ENCODE measurements at regions not wholly inside any gene's neighbourhood (a gene's known extent, or its start where the extent isn't known, plus 50 kb on each side); places are given as distances from the start of the nearest gene placed in this dataset.

DNA sequence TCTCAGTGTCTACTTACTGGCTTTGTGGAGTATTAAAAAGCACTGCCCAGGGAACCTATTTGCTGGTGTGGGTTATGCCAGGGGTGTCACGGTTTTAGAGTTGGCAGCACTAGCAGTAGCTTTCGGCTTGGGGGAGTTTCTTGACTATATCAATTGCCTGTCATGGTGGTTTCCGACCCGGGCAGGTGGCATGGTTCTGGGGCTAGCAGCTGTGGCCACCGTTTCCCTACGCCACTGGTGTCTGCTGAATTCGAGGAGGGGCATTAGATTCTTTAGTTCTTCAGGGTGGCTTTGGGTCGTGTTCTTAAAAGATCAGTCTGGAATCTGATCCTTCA, 55.6 kb upstream of the FOXC1 start:
- Histone ChIP-seq H3K27ac (no peak overlapping the region), H3K36me3 (ENCODE audit: insufficient read depth) (no peaks in the 10 kb centered on the region), H3K4me3 (IDR thresholded peaks at IDR 0.05; ENCODE audit: insufficient read depth, low read depth, low read length) (no peak overlapping the region), H3K27me3 (ENCODE audit: insufficient read depth, low read depth) (no peaks in the 10 kb centered on the region), H2AFZ (ENCODE audit: low read depth) (no peak overlapping the region), H3K4me2 (no peak overlapping the region), H3K9ac (no peak overlapping the region), H3K79me2 (ENCODE audit: insufficient read depth, low read depth) (no peaks in the 10 kb centered on the region), H4K20me1 (ENCODE audit: insufficient read depth) (no peaks in the 10 kb centered on the region), H3K4me1 (ENCODE audit: low read depth, poor library complexity, severe bottlenecking) (no peaks in the 10 kb centered on the region)
- no peak for TF ChIP-seq CTCF (conservative IDR thresholded peaks at IDR 0.05; ENCODE audit: low read depth, low read length)

DNA sequence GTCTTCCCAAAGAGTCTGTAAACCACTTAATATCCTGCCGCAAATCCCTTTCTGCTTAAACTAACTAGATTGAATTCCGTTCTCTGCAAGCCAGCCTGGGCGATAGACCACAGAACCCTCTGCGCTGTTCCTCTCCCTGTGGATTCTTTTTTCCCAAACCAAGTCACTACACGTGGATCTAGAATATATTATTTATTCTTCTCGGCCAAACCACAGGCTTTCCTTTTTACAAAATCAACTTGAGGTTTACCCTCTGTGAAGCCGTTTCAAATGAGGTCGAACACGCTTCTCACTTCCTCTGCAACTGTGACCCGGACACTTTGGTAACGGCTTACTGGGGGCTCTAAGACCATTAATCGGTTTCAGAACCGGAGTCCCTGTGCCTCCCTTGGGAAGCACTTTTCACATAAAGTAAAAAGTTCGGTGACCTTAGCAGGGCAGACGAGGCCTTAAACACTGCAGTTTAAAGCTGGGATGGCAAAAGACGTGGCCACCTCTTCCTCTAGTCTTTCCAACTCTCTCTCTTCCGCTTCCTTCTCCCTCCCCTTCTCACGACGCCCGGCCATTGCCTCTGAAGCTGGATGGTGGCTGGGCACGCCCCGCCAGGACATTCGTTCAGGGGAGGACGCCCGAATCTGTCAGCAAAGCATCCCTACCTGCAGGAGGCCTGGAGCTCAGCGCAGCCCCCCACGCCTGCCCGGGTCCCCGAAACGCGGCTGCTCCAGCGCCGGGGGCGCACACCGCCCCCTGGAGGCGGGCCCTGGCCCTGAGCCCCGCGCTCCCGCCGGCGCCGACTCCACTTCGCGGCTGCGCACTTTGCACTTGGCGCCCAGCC, 55.0 kb upstream of the FOXC1 start:
- H3K36me3 ChIP-seq (ENCODE audit: insufficient read depth), result no peaks in the 10 kb centered on the region
- no peak overlapping the region for H3K4me2 ChIP-seq
- no peak overlapping the region for H3K4me3 ChIP-seq (IDR thresholded peaks at IDR 0.05; ENCODE audit: insufficient read depth, low read depth, low read length)
- H3K27me3 ChIP-seq (ENCODE audit: insufficient read depth, low read depth), result no peaks in the 10 kb centered on the region
- no peak for TF ChIP-seq CTCF (conservative IDR thresholded peaks at IDR 0.05; ENCODE audit: low read depth, low read length)
- H4K20me1 ChIP-seq (ENCODE audit: insufficient read depth), result no peaks in the 10 kb centered on the region
- H3K27ac ChIP-seq, result no peak overlapping the region
- no peaks in the 10 kb centered on the region for H3K79me2 ChIP-seq (ENCODE audit: insufficient read depth, low read depth)
- H2AFZ ChIP-seq (ENCODE audit: low read depth), result no peak overlapping the region
- H3K4me1 ChIP-seq (ENCODE audit: low read depth, poor library complexity, severe bottlenecking), result no peaks in the 10 kb centered on the region
- H3K9ac ChIP-seq, result no peak overlapping the region

- no peaks in the 10 kb centered on the region for H3K36me3 ChIP-seq (ENCODE audit: insufficient read depth)
- H4K20me1 ChIP-seq (ENCODE audit: insufficient read depth), result no peaks in the 10 kb centered on the region
- H3K27me3 ChIP-seq (ENCODE audit: insufficient read depth, low read depth), result no peaks in the 10 kb centered on the region
- no peak overlapping the region for H3K4me3 ChIP-seq (IDR thresholded peaks at IDR 0.05; ENCODE audit: insufficient read depth, low read depth, low read length)
- no peak overlapping the region for H2AFZ ChIP-seq (ENCODE audit: low read depth)
- no peak overlapping the region for H3K4me2 ChIP-seq
- H3K4me1 ChIP-seq (ENCODE audit: low read depth, poor library complexity, severe bottlenecking), result no peaks in the 10 kb centered on the region
- H3K9ac ChIP-seq, result no peak overlapping the region
- no peak for TF ChIP-seq CTCF (conservative IDR thresholded peaks at IDR 0.05; ENCODE audit: low read depth, low read length)
- H3K27ac ChIP-seq, result no peak overlapping the region
- H3K79me2 ChIP-seq (ENCODE audit: insufficient read depth, low read depth), result no peaks in the 10 kb centered on the region
These were observed 51.3 kb upstream of the FOXC1 start for GRCh38 chr6:1558388-1558787.
